ENCODE measurements at regions not wholly inside any gene's neighbourhood (a gene's known extent, or its start where the extent isn't known, plus 50 kb on each side); places are given as distances from the start of the nearest gene placed in this dataset.

- DNase-seq (ENCODE audit: extremely low spot score): no peak
- POLR2A ChIA-PET: no interaction called here
- CTCF ChIA-PET: interaction anchor here (0.7 kb wide), 1 partner anchor 320 kb away, joined by 3 read pairs; no protein-coding TSS in a partner anchor
- no peak for TF ChIP-seq PKNOX1 (IDR thresholded peaks at IDR 0.05)
- TF ChIP-seq SP1 (IDR thresholded peaks at IDR 0.05): no peak
- no peak for TF ChIP-seq ELF4 (IDR thresholded peaks at IDR 0.05)
- no peak for TF ChIP-seq NFRKB (IDR thresholded peaks at IDR 0.05)
- no peak for TF ChIP-seq ZNF384 (IDR thresholded peaks at IDR 0.05)
- TF ChIP-seq FOXM1 (IDR thresholded peaks at IDR 0.05; ENCODE audit: borderline replicate concordance): no peak
- TF ChIP-seq FOXA1 (IDR thresholded peaks at IDR 0.05): no peak
- TF ChIP-seq FOXK2 (IDR thresholded peaks at IDR 0.05): no peak
- TF ChIP-seq HDGF (IDR thresholded peaks at IDR 0.05; ENCODE audit: borderline replicate concordance): no peak
- no peak for TF ChIP-seq SUZ12 (IDR thresholded peaks at IDR 0.05)
- TF ChIP-seq BHLHE40 (IDR thresholded peaks at IDR 0.05; ENCODE audit: borderline replicate concordance): no peak
- no peak for TF ChIP-seq L3MBTL2 (conservative IDR thresholded peaks at IDR 0.05)
- no peak for TF ChIP-seq TARDBP (IDR thresholded peaks at IDR 0.05)
- TF ChIP-seq CTBP1 (IDR thresholded peaks at IDR 0.05; ENCODE audit: borderline replicate concordance): no peak
- no peak for TF ChIP-seq LEF1 (IDR thresholded peaks at IDR 0.05; ENCODE audit: borderline replicate concordance)
- TF ChIP-seq ARNT (IDR thresholded peaks at IDR 0.05): no peak
Observed at GRCh38 chr2:217095511-217096205, 235.8 kb upstream of the TNP1 start.

- TF ChIP-seq BHLHE40 (IDR thresholded peaks at IDR 0.05; ENCODE audit: borderline replicate concordance): no peak
- no peak for DNase-seq (ENCODE audit: extremely low spot score)
- ChIA-PET CTCF (interaction anchor here (1.0 kb wide), 1 partner anchor 19 kb away, joined by 3 read pairs; no protein-coding TSS in a partner anchor), POLR2A (no interaction called here)
Observed at GRCh38 chr2:217092710-217093379, 233.0 kb upstream of the TNP1 start.

GRCh38 chr2:217091531-217091930, 231.7 kb upstream of the TNP1 start:
- no peak for DNase-seq (ENCODE audit: extremely low spot score)
- CTCF ChIA-PET: no interaction called here
- TF ChIP-seq ZNF384 (IDR thresholded peaks at IDR 0.05): no peak
- 0 out of 2 replicates have a peak, but pooled peaks have one; percentile 4 for TF ChIP-seq PKNOX1 (IDR thresholded peaks at IDR 0.05)
- no peak for TF ChIP-seq CTBP1 (IDR thresholded peaks at IDR 0.05; ENCODE audit: borderline replicate concordance)
- POLR2A ChIA-PET: no interaction called here

GRCh38 chr2:217090884-217091283, 231.0 kb upstream of the TNP1 start:
- no peak for DNase-seq (ENCODE audit: extremely low spot score)
- TF ChIP-seq LEF1 (IDR thresholded peaks at IDR 0.05; ENCODE audit: borderline replicate concordance): no peak
- no peak for TF ChIP-seq ARNT (IDR thresholded peaks at IDR 0.05)
- TF ChIP-seq L3MBTL2 (conservative IDR thresholded peaks at IDR 0.05): no peak
- no peak for TF ChIP-seq SUZ12 (IDR thresholded peaks at IDR 0.05)
- no peak for TF ChIP-seq SP1 (IDR thresholded peaks at IDR 0.05)
- TF ChIP-seq BHLHE40 (IDR thresholded peaks at IDR 0.05; ENCODE audit: borderline replicate concordance): no peak
- no peak for TF ChIP-seq PKNOX1 (IDR thresholded peaks at IDR 0.05)
- no peak for TF ChIP-seq FOXA1 (IDR thresholded peaks at IDR 0.05)
- no peak for TF ChIP-seq ELF4 (IDR thresholded peaks at IDR 0.05)
- TF ChIP-seq ZNF384 (IDR thresholded peaks at IDR 0.05): no peak
- no peak for TF ChIP-seq HDGF (IDR thresholded peaks at IDR 0.05; ENCODE audit: borderline replicate concordance)
- TF ChIP-seq CTBP1 (IDR thresholded peaks at IDR 0.05; ENCODE audit: borderline replicate concordance): no peak
- TF ChIP-seq TARDBP (IDR thresholded peaks at IDR 0.05): no peak
- no peak for TF ChIP-seq NFRKB (IDR thresholded peaks at IDR 0.05)
- TF ChIP-seq FOXM1 (IDR thresholded peaks at IDR 0.05; ENCODE audit: borderline replicate concordance): no peak
- TF ChIP-seq FOXK2 (IDR thresholded peaks at IDR 0.05): no peak
- ChIA-PET CTCF (no interaction called here), POLR2A (no interaction called here)

GRCh38 chr2:217090024-217090473, 230.2 kb upstream of the TNP1 start:
- no peak for DNase-seq (ENCODE audit: extremely low spot score)
- CTCF ChIA-PET: no interaction called here
- POLR2A ChIA-PET: no interaction called here
- TF ChIP-seq FOXM1 (IDR thresholded peaks at IDR 0.05; ENCODE audit: borderline replicate concordance) (no peak), L3MBTL2 (conservative IDR thresholded peaks at IDR 0.05) (no peak), ZNF384 (IDR thresholded peaks at IDR 0.05) (no peak), HDGF (IDR thresholded peaks at IDR 0.05; ENCODE audit: borderline replicate concordance) (no peak), ELF4 (IDR thresholded peaks at IDR 0.05) (no peak), SP1 (IDR thresholded peaks at IDR 0.05) (no peak), NFRKB (IDR thresholded peaks at IDR 0.05) (no peak), BHLHE40 (IDR thresholded peaks at IDR 0.05; ENCODE audit: borderline replicate concordance) (no peak), LEF1 (IDR thresholded peaks at IDR 0.05; ENCODE audit: borderline replicate concordance) (no peak), FOXK2 (IDR thresholded peaks at IDR 0.05) (no peak), PKNOX1 (IDR thresholded peaks at IDR 0.05) (no peak), FOXA1 (IDR thresholded peaks at IDR 0.05) (no peak), TARDBP (IDR thresholded peaks at IDR 0.05) (no peak), CTBP1 (IDR thresholded peaks at IDR 0.05; ENCODE audit: borderline replicate concordance) (no peak), ARNT (IDR thresholded peaks at IDR 0.05) (no peak), SUZ12 (IDR thresholded peaks at IDR 0.05) (no peak)

All from HEK293T (cell line).